Ovary (tissue), 3 donors: ENCODE measurements at regions not wholly inside any gene's neighbourhood (a gene's known extent, or its start where the extent isn't known, plus 50 kb on each side); places are given as distances from the start of the nearest gene placed in this dataset.

ENCODE experiments used
- CTCF ChIP-seq, 3 donors: fragments of 450-650 bp in 2 of 3; fragments of 200-600 bp in 1 of 3; IDR thresholded peaks; one replicate each; pipeline versions ENCODE4 v1.5.1 to v1.8.0; 2016 to 2022; ENCODE audit warnings: antibody characterized with exemption in 3 of 3, mild to moderate bottlenecking in 1 of 3
- EP300 ChIP-seq: sonication (generic); formaldehyde crosslinking; IDR thresholded peaks from one replicate; pipeline ENCODE4 v1.6.1; 2017; ENCODE audit warnings: antibody characterized with exemption
- POLR2A ChIP-seq: fragments of 450-650 bp; IDR thresholded peaks from one replicate; pipeline ENCODE4 v1.6.1; 2017; ENCODE audit warnings: antibody characterized with exemption, mild to moderate bottlenecking, moderate library complexity
- donor health status: DM: no; HTN: no; CAD: no.

- TF ChIP-seq CTCF (IDR thresholded peaks at IDR 0.05) = no peak
- no peak for TF ChIP-seq POLR2A
- no peak for TF ChIP-seq EP300
Observed at GRCh38 chr1:217036757-217037156, 313.5 kb upstream of the ESRRG start.
